ENCODE measurements at regions not wholly inside any gene's neighbourhood (a gene's known extent, or its start where the extent isn't known, plus 50 kb on each side); places are given as distances from the start of the nearest gene placed in this dataset.

- no peak overlapping the region for H3K14ac ChIP-seq (ENCODE audit: insufficient read length)
- H2BK120ac ChIP-seq (replicated peaks; ENCODE audit: low read depth, low read length) = no peak overlapping the region
- H3K27me3 ChIP-seq (replicated peaks in 1 of 4; ENCODE audit: control insufficient read depth in 3 of 4, extremely low read depth in 1 of 4, insufficient read depth in 3 of 4, low read length in 3 of 4) = no peaks in the 10 kb centered on the region
- H4K8ac ChIP-seq (ENCODE audit: extremely low read depth, insufficient read depth, low read length) = no peak overlapping the region
- H3K9me3 ChIP-seq (ENCODE audit: insufficient read depth in 2 of 2, low read depth in 1 of 2, low read length in 1 of 2) = no peaks in the 10 kb centered on the region
- H3K27ac ChIP-seq (ENCODE audit: low read depth, low read length) = no peak overlapping the region
- no peak overlapping the region for H2BK5ac ChIP-seq (ENCODE audit: low read depth, low read length)
- no peak overlapping the region for H2BK20ac ChIP-seq (ENCODE audit: low read length)
- no peak for FAIRE-seq
- no peak overlapping the region for H3K4ac ChIP-seq (replicated peaks; ENCODE audit: insufficient read length, low read depth, low read length)
- no peak overlapping the region for H2AFZ ChIP-seq (ENCODE audit: low read length)
- TF ChIP-seq SIX5 (IDR thresholded peaks at IDR 0.05; ENCODE audit: low read depth, low read length) (no peak), HDAC6 (IDR thresholded peaks at IDR 0.05; ENCODE audit: low read depth, low read length) (no peak), SP1 (IDR thresholded peaks at IDR 0.05; ENCODE audit: low read depth, low read length) (no peak), FOSL1 (IDR thresholded peaks at IDR 0.05; ENCODE audit: insufficient read depth, low read depth, low read length) (no peak), CBX8 (IDR thresholded peaks at IDR 0.05; ENCODE audit: borderline replicate concordance, low read depth, low read length) (no peak), SIRT6 (IDR thresholded peaks at IDR 0.05; ENCODE audit: low read length) (no peak)
- H3K9ac ChIP-seq (replicated peaks in 1 of 4; ENCODE audit: extremely low read depth in 1 of 4, low read depth in 3 of 4, low read length in 3 of 4) = no peak overlapping the region
- H3K79me1 ChIP-seq (ENCODE audit: low read depth, low read length) = no peaks in the 10 kb centered on the region
- H2BK12ac ChIP-seq (ENCODE audit: low read depth, low read length) = no peak overlapping the region
- H3K18ac ChIP-seq (ENCODE audit: extremely low read depth, low read length) = no peak overlapping the region
- no peak overlapping the region for H4K5ac ChIP-seq (ENCODE audit: insufficient read length, low read depth, low read length)
- no peak overlapping the region for H3K4me3 ChIP-seq (ENCODE audit: extremely low read depth in 1 of 4, insufficient read depth in 2 of 4, low read depth in 3 of 4, low read length in 4 of 4)
- no peaks in the 10 kb centered on the region for H3K36me3 ChIP-seq (ENCODE audit: control insufficient read depth in 2 of 4, insufficient read depth in 4 of 4, low read length in 3 of 4)
- H3K23me2 ChIP-seq (ENCODE audit: low read depth, low read length) = no peaks in the 10 kb centered on the region
- no peaks in the 10 kb centered on the region for H4K20me1 ChIP-seq (replicated peaks in 1 of 2; ENCODE audit: control insufficient read depth in 1 of 2, insufficient read depth in 2 of 2, low read length in 2 of 2)
- no peak overlapping the region for H4K91ac ChIP-seq (replicated peaks; ENCODE audit: insufficient read length, low read length)
- H3K4me1 ChIP-seq (replicated peaks in 1 of 4; ENCODE audit: control insufficient read depth in 3 of 4, insufficient read depth in 4 of 4, low read length in 3 of 4) = no peaks in the 10 kb centered on the region
- POLR2A ChIA-PET (ENCODE audit: partially characterized antibody) = no interaction called here
- 93% methylated on average over 2 of the region's 2 CpGs; no CpG with 5 or more reads in 1 of the 2 experiments for WGBS, 2 experiments (ENCODE audit: extremely low coverage in 1 of 2, insufficient coverage in 1 of 2, insufficient read length in 1 of 2, insufficient replicate concordance in 2 of 2, low coverage in 1 of 2, low lambda C conversion rate in 2 of 2, missing lambda C conversion rate in 1 of 2)
- H3K56ac ChIP-seq (replicated peaks; ENCODE audit: insufficient read length, low read depth, low read length) = no peak overlapping the region
- H3K79me2 ChIP-seq (ENCODE audit: control insufficient read depth in 1 of 2, insufficient read depth in 2 of 2, low read length in 2 of 2) = no peaks in the 10 kb centered on the region
- H2AK5ac ChIP-seq (ENCODE audit: low read depth, low read length) = no peak overlapping the region
- no peak overlapping the region for H3K4me2 ChIP-seq (ENCODE audit: insufficient read depth in 1 of 2, low read depth in 2 of 2, low read length in 2 of 2)
- DNase-seq (ENCODE audit: low read depth in 1 of 2, low spot score in 2 of 2) = no peak
- no peak overlapping the region for H3K23ac ChIP-seq (ENCODE audit: insufficient read length)
- H2BK15ac ChIP-seq (ENCODE audit: low read length) = no peak overlapping the region
- CTCF ChIA-PET (ENCODE audit: partially characterized antibody) = interaction anchor here (0.6 kb wide), 1 partner anchor 12 kb away, joined by 3 read pairs; no protein-coding TSS in a partner anchor
Measured at GRCh38 chr6:40816601-40817000, 222.4 kb downstream of the UNC5CL start.
